NCI-H1930 (cell line): ENCODE measurements at regions not wholly inside any gene's neighbourhood (a gene's known extent, or its start where the extent isn't known, plus 50 kb on each side); places are given as distances from the start of the nearest gene placed in this dataset.

ENCODE experiments used
- DNase-seq, 2 experiments: peaks; one replicate each; lab custom pipeline; 2025; lab: John Stamatoyannopoulos, UW

DNA sequence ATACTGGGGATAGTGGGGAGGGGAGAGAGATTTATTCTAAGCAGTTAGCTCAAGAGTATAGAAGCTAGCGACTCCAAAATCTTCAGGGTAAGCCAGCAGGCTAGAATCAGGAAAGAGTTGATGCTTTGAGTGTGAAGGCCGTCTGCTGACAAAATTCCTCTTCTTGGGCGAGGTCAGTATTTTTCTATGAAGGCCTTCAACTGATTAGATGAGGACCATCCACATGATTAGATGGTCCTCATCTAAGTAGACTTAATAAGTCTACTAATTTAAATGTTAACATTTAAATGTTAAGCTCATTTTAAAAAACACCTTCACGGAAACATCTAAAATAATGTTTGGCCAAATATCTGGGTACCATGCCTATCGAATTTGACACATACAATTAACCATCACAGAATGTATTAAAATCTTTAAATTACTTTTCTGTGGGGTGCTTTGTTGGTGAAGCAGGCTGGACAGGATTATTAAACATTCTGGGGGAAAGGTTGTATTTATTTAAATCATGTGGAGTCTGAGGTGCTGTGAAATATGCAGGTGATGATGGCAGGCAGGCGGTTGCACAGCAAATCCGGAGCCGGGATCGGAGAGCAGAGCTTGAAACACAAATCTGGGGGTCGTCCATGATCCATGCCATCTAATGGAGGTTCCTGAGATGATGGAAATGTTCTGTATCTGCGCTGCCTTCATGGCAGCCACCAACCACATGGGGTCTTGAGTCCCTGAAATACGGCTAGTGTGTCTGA, 49.8 kb upstream of the ADORA2B start:
- no peak for DNase-seq
